ENCODE measurements at regions not wholly inside any gene's neighbourhood (a gene's known extent, or its start where the extent isn't known, plus 50 kb on each side); places are given as distances from the start of the nearest gene placed in this dataset.

DNA sequence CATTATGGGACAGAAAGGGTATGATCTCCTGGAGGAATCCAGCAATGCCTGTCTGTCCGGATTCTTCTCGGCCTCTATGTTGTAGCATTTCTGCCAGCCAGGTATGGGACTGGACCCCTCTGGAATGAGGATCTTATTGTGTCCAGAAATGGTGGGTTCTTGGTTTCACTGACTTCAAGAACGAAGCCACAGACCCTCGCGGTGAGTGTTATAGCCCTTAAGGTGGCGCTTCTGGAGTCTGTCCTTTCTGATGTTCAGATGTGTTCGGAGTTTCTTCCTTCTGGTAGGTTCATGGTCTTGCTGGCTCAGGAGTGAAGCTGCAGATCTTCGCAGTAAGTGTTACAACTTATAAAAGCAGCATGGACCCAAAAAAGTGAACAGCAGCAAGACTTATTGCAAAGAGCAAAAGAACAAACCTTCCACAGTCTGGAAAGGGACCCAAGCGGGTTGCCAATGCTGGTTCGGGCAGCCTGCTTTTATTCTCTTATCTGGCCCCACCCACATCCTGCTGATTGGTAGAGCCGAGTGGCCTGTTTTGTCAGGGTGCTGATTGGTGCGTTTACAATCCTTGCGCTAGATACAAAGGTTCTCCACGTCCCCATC is 62.3 kb upstream of the IER3 start:
- TF ChIP-seq, protein P1, sequence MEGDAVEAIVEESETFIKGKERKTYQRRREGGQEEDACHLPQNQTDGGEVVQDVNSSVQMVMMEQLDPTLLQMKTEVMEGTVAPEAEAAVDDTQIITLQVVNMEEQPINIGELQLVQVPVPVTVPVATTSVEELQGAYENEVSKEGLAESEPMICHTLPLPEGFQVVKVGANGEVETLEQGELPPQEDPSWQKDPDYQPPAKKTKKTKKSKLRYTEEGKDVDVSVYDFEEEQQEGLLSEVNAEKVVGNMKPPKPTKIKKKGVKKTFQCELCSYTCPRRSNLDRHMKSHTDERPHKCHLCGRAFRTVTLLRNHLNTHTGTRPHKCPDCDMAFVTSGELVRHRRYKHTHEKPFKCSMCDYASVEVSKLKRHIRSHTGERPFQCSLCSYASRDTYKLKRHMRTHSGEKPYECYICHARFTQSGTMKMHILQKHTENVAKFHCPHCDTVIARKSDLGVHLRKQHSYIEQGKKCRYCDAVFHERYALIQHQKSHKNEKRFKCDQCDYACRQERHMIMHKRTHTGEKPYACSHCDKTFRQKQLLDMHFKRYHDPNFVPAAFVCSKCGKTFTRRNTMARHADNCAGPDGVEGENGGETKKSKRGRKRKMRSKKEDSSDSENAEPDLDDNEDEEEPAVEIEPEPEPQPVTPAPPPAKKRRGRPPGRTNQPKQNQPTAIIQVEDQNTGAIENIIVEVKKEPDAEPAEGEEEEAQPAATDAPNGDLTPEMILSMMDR (IDR thresholded peaks at IDR 0.05 in 8 of 11, conservative IDR thresholded peaks at IDR 0.05 in 3 of 11): no peak
- TF ChIP-seq POLR2A (IDR thresholded peaks at IDR 0.05) (no peak), POLR2AphosphoS5 (IDR thresholded peaks at IDR 0.05) (no peak)
